Fibroblast of lung (primary cell): ENCODE measurements at regions not wholly inside any gene's neighbourhood (a gene's known extent, or its start where the extent isn't known, plus 50 kb on each side); places are given as distances from the start of the nearest gene placed in this dataset.

ENCODE experiments used
- DNase-seq, 2 donors: peaks; one replicate each; pipeline versions ENCODE4 v3.0.0 to v3.0.0-alpha.2; 2010; ENCODE audit warnings: low read depth in 2 of 2
- H2AFZ ChIP-seq: 2 replicates; pipeline ENCODE4 v1.5.1; 2012; ENCODE audit warnings: low read length, control low read depth, inconsistent platforms
- H3K27ac ChIP-seq: 2 replicates; pipeline ENCODE4 v1.5.1; 2011; ENCODE audit warnings: low read length, control low read depth; ENCODE audit not compliant: insufficient read depth
- H3K27me3 ChIP-seq: 2 replicates; pipeline ENCODE4 v1.5.1; 2011; ENCODE audit warnings: mild to moderate bottlenecking, low read length; ENCODE audit not compliant: control insufficient read depth, insufficient read depth
- H3K36me3 ChIP-seq: 2 replicates; pipeline ENCODE4 v1.5.1; 2011; ENCODE audit warnings: low read length; ENCODE audit not compliant: control insufficient read depth, insufficient read depth
- H3K4me1 ChIP-seq: 2 replicates; pipeline ENCODE4 v1.5.1; 2011; ENCODE audit warnings: low read length; ENCODE audit not compliant: control insufficient read depth, insufficient read depth; ENCODE audit errors: extremely low read depth
- H3K4me2 ChIP-seq: 2 replicates; pipeline ENCODE4 v1.5.1; 2011; ENCODE audit warnings: low read length, control low read depth; ENCODE audit not compliant: insufficient read depth; ENCODE audit errors: extremely low read depth
- H3K4me3 ChIP-seq, 4 experiments: fragments of 200-600 bp in 1 of 4; sonication (generic) in 1 of 4; replicated peaks in 1 of 4; 2 replicates each; pipeline ENCODE4 v1.5.1; 2011 to 2016; ENCODE audit warnings: low read length in 4 of 4, low read depth in 3 of 4, mild to moderate bottlenecking in 3 of 4, control low read depth in 2 of 4, inconsistent platforms in 1 of 4, mixed read lengths in 1 of 4; ENCODE audit not compliant: insufficient read depth in 1 of 4; ENCODE audit errors: control extremely low read depth in 1 of 4
- H3K79me2 ChIP-seq: 2 replicates; pipeline ENCODE4 v1.5.1; 2012; ENCODE audit warnings: mild to moderate bottlenecking, low read length, inconsistent platforms; ENCODE audit not compliant: control insufficient read depth, insufficient read depth
- H3K9ac ChIP-seq: 2 replicates; pipeline ENCODE4 v1.5.1; 2011; ENCODE audit warnings: mild to moderate bottlenecking, low read length, control low read depth; ENCODE audit not compliant: insufficient read depth
- H3K9me3 ChIP-seq: 2 replicates; pipeline ENCODE4 v1.5.1; 2012; ENCODE audit warnings: low read depth, low read length; ENCODE audit not compliant: control insufficient read depth, insufficient read depth
- H4K20me1 ChIP-seq: 2 replicates; pipeline ENCODE4 v1.5.1; 2011; ENCODE audit warnings: low read length; ENCODE audit not compliant: control insufficient read depth, insufficient read depth; ENCODE audit errors: extremely low read depth
- EZH2 ChIP-seq: IDR thresholded peaks from 2 replicates; pipeline ENCODE4 v1.5.1; 2012; ENCODE audit warnings: low read length, control low read depth, mild to moderate bottlenecking; ENCODE audit errors: missing control alignments
- TF ChIP-seq, protein P1 (sequence below), 2 donors: IDR thresholded peaks in 1 of 2; conservative IDR thresholded peaks in 1 of 2; 1 replicate in 1 of 2; 2 replicates in 1 of 2; pipeline ENCODE4 v1.5.1; 2011 to 2012; ENCODE audit warnings: low read length in 2 of 2, control low read depth in 1 of 2, inconsistent platforms in 1 of 2, low read depth in 1 of 2, mild to moderate bottlenecking in 1 of 2

DNA sequence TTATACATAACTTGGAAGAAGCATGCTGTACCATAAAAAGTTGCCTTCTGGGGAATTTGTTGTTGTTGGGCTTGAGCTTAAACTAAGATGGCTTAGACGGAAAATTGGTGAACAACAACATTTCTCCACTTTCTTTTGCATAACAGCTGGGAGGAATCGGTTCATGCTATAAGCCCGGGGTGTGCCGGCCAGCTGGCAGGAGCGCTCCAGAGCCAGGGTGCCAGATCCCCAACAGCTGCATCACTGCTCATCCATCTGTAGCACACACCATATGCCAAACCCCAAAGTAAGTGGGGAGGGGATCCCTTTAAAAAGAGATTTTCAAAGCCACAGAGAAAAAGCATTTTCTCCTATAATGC lies 419.5 kb upstream of the ARGLU1 start:
- Histone ChIP-seq H3K9me3 (no peaks in the 10 kb centered on the region), H3K4me1 (no peaks in the 10 kb centered on the region), H3K4me3 (no peak overlapping the region), H3K36me3 (no peaks in the 10 kb centered on the region), H3K4me2 (peak overlapping the region; percentile 40), H3K27me3 (no peaks in the 10 kb centered on the region), H3K79me2 (no peaks in the 10 kb centered on the region), H3K9ac (no peak overlapping the region), H4K20me1 (no peaks in the 10 kb centered on the region), H3K27ac (no peak overlapping the region), H2AFZ (no peak overlapping the region)
- DNase-seq, result peak in 1 of 2 donors; percentile 25
- TF ChIP-seq, protein P1, sequence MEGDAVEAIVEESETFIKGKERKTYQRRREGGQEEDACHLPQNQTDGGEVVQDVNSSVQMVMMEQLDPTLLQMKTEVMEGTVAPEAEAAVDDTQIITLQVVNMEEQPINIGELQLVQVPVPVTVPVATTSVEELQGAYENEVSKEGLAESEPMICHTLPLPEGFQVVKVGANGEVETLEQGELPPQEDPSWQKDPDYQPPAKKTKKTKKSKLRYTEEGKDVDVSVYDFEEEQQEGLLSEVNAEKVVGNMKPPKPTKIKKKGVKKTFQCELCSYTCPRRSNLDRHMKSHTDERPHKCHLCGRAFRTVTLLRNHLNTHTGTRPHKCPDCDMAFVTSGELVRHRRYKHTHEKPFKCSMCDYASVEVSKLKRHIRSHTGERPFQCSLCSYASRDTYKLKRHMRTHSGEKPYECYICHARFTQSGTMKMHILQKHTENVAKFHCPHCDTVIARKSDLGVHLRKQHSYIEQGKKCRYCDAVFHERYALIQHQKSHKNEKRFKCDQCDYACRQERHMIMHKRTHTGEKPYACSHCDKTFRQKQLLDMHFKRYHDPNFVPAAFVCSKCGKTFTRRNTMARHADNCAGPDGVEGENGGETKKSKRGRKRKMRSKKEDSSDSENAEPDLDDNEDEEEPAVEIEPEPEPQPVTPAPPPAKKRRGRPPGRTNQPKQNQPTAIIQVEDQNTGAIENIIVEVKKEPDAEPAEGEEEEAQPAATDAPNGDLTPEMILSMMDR (conservative IDR thresholded peaks at IDR 0.05 in 1 of 2, IDR thresholded peaks at IDR 0.05 in 1 of 2; ENCODE audit: low read depth in 1 of 2, low read length in 2 of 2), result no peak
- TF ChIP-seq EZH2, result no peak

DNA sequence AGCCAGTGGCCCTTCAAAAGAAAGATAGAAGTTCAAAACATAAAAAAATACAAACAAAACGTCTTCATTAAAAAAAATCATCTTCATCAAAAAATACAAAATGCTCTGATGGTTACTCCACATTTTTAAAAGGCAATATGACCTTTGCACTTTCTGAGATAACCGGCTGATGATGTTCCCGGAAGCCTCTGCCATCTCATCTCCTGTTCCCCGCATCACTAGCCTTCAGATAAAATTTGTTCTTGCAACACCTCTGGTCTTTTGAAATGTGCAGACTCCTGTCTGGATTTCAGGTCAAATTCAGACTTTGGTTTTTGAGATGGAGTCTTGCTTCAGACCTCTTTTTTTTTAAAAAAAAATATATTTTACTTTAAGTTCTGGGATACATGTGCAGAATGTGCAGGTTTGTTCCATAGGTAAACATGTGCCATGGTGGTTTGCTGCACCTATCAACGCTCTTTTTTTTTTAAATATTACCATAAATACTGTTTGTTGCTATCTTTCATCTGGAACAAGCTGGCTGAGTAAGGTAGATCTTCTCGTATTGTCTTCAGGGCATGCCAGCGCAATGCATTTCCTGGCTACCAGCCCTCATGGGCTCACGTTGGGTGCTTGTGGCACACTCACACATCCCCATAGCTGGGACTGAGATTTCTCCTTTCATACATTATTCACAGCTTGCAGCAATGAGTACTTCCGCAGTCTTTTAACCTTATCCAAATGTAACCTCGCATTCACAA lies 418.9 kb upstream of the ARGLU1 start:
- H3K9me3 ChIP-seq, result no peaks in the 10 kb centered on the region
- no peak for DNase-seq
- H3K9ac ChIP-seq, result no peak overlapping the region
- TF ChIP-seq, protein P1 (conservative IDR thresholded peaks at IDR 0.05 in 1 of 2, IDR thresholded peaks at IDR 0.05 in 1 of 2; ENCODE audit: low read depth in 1 of 2, low read length in 2 of 2), result no peak
- no peak for TF ChIP-seq EZH2
- no peaks in the 10 kb centered on the region for H3K79me2 ChIP-seq
- no peak overlapping the region for H3K4me3 ChIP-seq
- H3K4me1 ChIP-seq, result no peaks in the 10 kb centered on the region
- H3K4me2 ChIP-seq, result no peak overlapping the region
- no peaks in the 10 kb centered on the region for H3K27me3 ChIP-seq
- no peaks in the 10 kb centered on the region for H4K20me1 ChIP-seq
- H3K36me3 ChIP-seq, result no peaks in the 10 kb centered on the region
- no peak overlapping the region for H2AFZ ChIP-seq
- no peak overlapping the region for H3K27ac ChIP-seq

DNA sequence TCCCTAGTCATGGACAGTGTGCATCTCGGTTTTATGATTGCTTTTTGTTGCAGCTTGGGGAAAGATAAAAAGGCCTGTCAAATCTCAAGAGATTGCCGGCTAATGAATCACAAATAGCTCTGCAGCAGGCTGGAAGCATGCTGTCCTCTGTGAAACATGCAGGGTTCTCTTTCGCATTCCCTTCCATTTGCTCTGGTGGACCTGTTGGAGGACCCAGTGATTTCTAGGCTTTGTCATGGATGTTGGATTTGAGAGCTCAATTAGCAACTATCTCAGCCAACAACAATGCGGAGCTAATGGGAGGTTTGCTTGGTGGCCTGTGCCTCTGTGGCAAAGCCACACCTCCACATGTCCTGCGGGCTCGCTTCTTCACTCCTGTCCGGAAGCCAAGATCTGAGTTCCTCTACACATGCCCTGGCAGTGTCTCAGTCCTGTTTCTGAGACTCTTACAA lies 418.1 kb upstream of the ARGLU1 start:
- no peak for TF ChIP-seq EZH2
- TF ChIP-seq, protein P1 (conservative IDR thresholded peaks at IDR 0.05 in 1 of 2, IDR thresholded peaks at IDR 0.05 in 1 of 2; ENCODE audit: low read depth in 1 of 2, low read length in 2 of 2), result no peak
- Histone ChIP-seq H3K79me2 (no peaks in the 10 kb centered on the region), H3K4me2 (peak overlapping the region; percentile 47), H3K9ac (no peak overlapping the region), H4K20me1 (no peaks in the 10 kb centered on the region), H2AFZ (peak overlapping the region; percentile 4), H3K27me3 (no peaks in the 10 kb centered on the region), H3K27ac (no peak overlapping the region), H3K4me3 (no peak overlapping the region), H3K9me3 (no peaks in the 10 kb centered on the region), H3K36me3 (no peaks in the 10 kb centered on the region), H3K4me1 (no peaks in the 10 kb centered on the region)
- peak; percentile 11 to 26 for DNase-seq
